Breast epithelium (tissue), 3 donors: ENCODE measurements at regions not wholly inside any gene's neighbourhood (a gene's known extent, or its start where the extent isn't known, plus 50 kb on each side); places are given as distances from the start of the nearest gene placed in this dataset.
"Not testable (repeated sequence)": the region's sequence is repeated elsewhere in the genome, so short reads cannot be mapped to it uniquely, and the experiment has no call there.

Experiments
- CTCF ChIP-seq, 3 donors: fragments of 450-650 bp; IDR thresholded peaks; one replicate each; pipeline ENCODE4 v1.5.1; 2016 to 2017; ENCODE audit warnings: antibody characterized with exemption in 3 of 3, mild to moderate bottlenecking in 3 of 3, moderate library complexity in 3 of 3
- POLR2AphosphoS5 ChIP-seq, 3 donors: sonication (generic); formaldehyde crosslinking; IDR thresholded peaks; one replicate each; pipeline ENCODE4 v1.6.1; 2017; ENCODE audit warnings: antibody characterized with exemption in 3 of 3

GRCh38 chr20:5471866-5472265 lies 138.9 kb downstream of the GPCPD1 start:
- not testable (repeated sequence) for TF ChIP-seq CTCF, POLR2AphosphoS5 (IDR thresholded peaks at IDR 0.05)
